ENCODE measurements at regions not wholly inside any gene's neighbourhood (a gene's known extent, or its start where the extent isn't known, plus 50 kb on each side); places are given as distances from the start of the nearest gene placed in this dataset.
"Not testable (repeated sequence)": the region's sequence is repeated elsewhere in the genome, so short reads cannot be mapped to it uniquely, and the experiment has no call there.

GRCh38 chr2:35168351-35168750 is 1187.2 kb upstream of the CRIM1 start:
- no peaks in the 10 kb centered on the region for H3K36me3 ChIP-seq (ENCODE audit: control insufficient read depth, insufficient read depth, low read length)
- H3K4me3 ChIP-seq (ENCODE audit: low read length), result no peak overlapping the region
- no peak overlapping the region for H3K27ac ChIP-seq (ENCODE audit: low read length)
- H3K4me1 ChIP-seq (ENCODE audit: control insufficient read depth, insufficient read depth, low read length), result no peaks in the 10 kb centered on the region
- no peak for DNase-seq (ENCODE audit: low read depth, low spot score)
- no peaks in the 10 kb centered on the region for H3K27me3 ChIP-seq (ENCODE audit: control insufficient read depth, insufficient read depth, low read length)
- no peaks in the 10 kb centered on the region for H3K9me3 ChIP-seq (ENCODE audit: control insufficient read depth, insufficient read depth, low read length)

GRCh38 chr2:35163948-35164347 is 1191.6 kb upstream of the CRIM1 start:
- Histone ChIP-seq H3K27me3 (ENCODE audit: control insufficient read depth, insufficient read depth, low read length) (no peaks in the 10 kb centered on the region), H3K4me1 (ENCODE audit: control insufficient read depth, insufficient read depth, low read length) (no peaks in the 10 kb centered on the region), H3K9me3 (ENCODE audit: control insufficient read depth, insufficient read depth, low read length) (no peaks in the 10 kb centered on the region), H3K27ac (ENCODE audit: low read length) (no peak overlapping the region), H3K36me3 (ENCODE audit: control insufficient read depth, insufficient read depth, low read length) (no peaks in the 10 kb centered on the region), H3K4me3 (ENCODE audit: low read length) (no peak overlapping the region)
- WGBS (ENCODE audit: insufficient coverage, insufficient read length), result no CpG with 5 or more reads among the region's 2 CpGs
- no peak for DNase-seq (ENCODE audit: low read depth, low spot score)

DNA sequence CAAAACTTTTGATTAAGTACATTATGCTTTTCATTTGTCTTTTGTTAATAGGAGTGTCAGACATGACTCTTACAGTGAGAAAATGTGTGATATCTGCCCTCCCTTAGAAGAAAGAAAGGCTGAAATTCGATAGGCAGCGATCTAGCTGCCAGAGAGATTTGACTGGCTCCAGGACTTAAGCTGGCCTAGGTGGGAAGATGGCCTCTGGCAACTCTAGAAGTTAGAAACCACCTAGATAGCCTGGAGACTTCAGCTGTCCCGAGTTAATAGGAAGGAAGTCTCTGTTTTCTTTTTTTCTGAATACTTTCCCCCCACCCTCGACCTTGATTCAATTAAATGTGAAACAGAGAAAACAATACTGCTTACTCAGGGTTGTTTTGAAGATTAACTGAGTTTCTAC is 1194.7 kb upstream of the CRIM1 start:
- Histone ChIP-seq H3K36me3 (ENCODE audit: control insufficient read depth, insufficient read depth, low read length) (no peaks in the 10 kb centered on the region), H3K4me1 (ENCODE audit: control insufficient read depth, insufficient read depth, low read length) (no peaks in the 10 kb centered on the region)
- WGBS (ENCODE audit: insufficient coverage, insufficient read length), result no CpG with 5 or more reads among the region's 4 CpGs

DNA sequence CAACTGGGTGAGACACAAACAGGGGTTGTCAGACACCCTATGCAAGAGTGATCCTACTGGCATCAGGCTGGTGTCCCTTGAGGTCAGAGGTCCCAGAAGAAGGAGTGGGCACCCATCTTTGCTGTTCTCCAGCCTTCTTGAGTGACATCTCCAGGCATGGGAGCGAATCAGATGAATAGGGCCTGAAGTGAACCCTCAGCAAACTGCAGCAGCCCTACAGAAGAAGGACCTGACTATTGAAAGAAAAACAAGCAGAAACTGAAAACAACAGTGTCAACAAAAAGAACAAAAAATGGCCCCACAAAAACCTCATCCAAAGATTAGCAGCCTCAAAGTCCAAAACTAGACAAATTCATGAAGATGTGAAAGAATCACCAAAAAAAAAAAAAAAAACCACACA is 1229.7 kb upstream of the CRIM1 start:
- no peaks in the 10 kb centered on the region for H3K27me3 ChIP-seq (ENCODE audit: control insufficient read depth, insufficient read depth, low read length)
- WGBS (ENCODE audit: insufficient coverage, insufficient read length), result no CpG with 5 or more reads among the region's 1 CpG

More for the DNA sequence above, 1194.7 kb upstream of the CRIM1 start:
- Histone ChIP-seq H3K27ac (ENCODE audit: low read length) (no peak overlapping the region), H3K4me3 (ENCODE audit: low read length) (no peak overlapping the region), H3K27me3 (ENCODE audit: control insufficient read depth, insufficient read depth, low read length) (no peaks in the 10 kb centered on the region), H3K9me3 (ENCODE audit: control insufficient read depth, insufficient read depth, low read length) (no peaks in the 10 kb centered on the region)
- no peak for DNase-seq (ENCODE audit: low read depth, low spot score)

GRCh38 chr2:35125278-35125677 is 1230.3 kb upstream of the CRIM1 start:
- no peaks in the 10 kb centered on the region for H3K27me3 ChIP-seq (ENCODE audit: control insufficient read depth, insufficient read depth, low read length)
- H3K4me1 ChIP-seq (ENCODE audit: control insufficient read depth, insufficient read depth, low read length), result no peaks in the 10 kb centered on the region
- no peaks in the 10 kb centered on the region for H3K36me3 ChIP-seq (ENCODE audit: control insufficient read depth, insufficient read depth, low read length)
- no peak overlapping the region for H3K27ac ChIP-seq (ENCODE audit: low read length)
- no peak overlapping the region for H3K4me3 ChIP-seq (ENCODE audit: low read length)
- DNase-seq (ENCODE audit: low read depth, low spot score), result no peak
- no peaks in the 10 kb centered on the region for H3K9me3 ChIP-seq (ENCODE audit: control insufficient read depth, insufficient read depth, low read length)
- WGBS (ENCODE audit: insufficient coverage, insufficient read length), result no CpG with 5 or more reads among the region's 4 CpGs

More for the DNA sequence above, 1229.7 kb upstream of the CRIM1 start:
- Histone ChIP-seq H3K4me3 (ENCODE audit: low read length) (no peak overlapping the region), H3K4me1 (ENCODE audit: control insufficient read depth, insufficient read depth, low read length) (no peaks in the 10 kb centered on the region), H3K9me3 (ENCODE audit: control insufficient read depth, insufficient read depth, low read length) (no peaks in the 10 kb centered on the region), H3K36me3 (ENCODE audit: control insufficient read depth, insufficient read depth, low read length) (no peaks in the 10 kb centered on the region), H3K27ac (ENCODE audit: low read length) (no peak overlapping the region)
- DNase-seq (ENCODE audit: low read depth, low spot score), result no peak

DNA sequence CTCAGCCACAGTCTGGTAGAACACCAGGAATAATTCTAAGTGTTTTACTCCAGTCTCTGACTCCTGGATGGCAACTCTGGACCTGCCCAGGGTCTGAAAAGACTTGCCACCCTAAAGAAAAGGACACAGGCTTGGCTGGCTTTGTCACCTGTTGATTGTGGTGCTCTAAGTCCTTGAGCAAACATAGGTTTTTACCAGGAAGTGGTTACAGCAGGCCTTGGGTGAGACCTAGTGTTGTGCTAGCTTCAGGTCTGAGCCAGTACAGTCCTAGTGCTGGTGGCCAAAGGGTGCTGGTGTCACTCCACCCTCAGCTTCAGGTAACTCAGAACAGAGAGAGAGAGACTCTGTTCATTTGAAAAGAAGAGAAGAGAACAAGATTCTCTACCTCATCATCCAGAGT is 1239.4 kb upstream of the CRIM1 start:
- Histone ChIP-seq H3K4me3 (ENCODE audit: low read length) (no peak overlapping the region), H3K27ac (ENCODE audit: low read length) (no peak overlapping the region), H3K4me1 (ENCODE audit: control insufficient read depth, insufficient read depth, low read length) (no peaks in the 10 kb centered on the region), H3K9me3 (ENCODE audit: control insufficient read depth, insufficient read depth, low read length) (no peaks in the 10 kb centered on the region), H3K36me3 (ENCODE audit: control insufficient read depth, insufficient read depth, low read length) (no peaks in the 10 kb centered on the region), H3K27me3 (ENCODE audit: control insufficient read depth, insufficient read depth, low read length) (no peaks in the 10 kb centered on the region)
- no peak for DNase-seq (ENCODE audit: low read depth, low spot score)

DNA sequence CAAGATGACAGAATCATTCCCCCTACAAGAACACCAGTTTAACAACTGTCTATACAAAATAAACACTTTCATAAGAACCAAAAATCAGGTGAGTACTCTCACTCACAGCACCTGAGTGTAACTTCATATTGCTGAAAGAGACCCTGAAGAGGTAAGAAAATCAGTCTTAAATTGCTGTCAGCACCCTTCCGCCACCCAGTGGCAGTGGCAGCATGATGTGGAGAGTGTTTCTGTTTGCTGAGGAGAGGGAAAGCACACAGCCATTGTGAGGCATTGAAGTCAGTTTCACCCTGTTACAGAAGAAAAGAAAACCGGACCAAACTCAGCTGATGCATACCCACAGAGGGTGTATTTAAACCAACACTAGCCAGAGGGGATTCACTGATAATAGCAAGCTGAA is 1240.8 kb upstream of the CRIM1 start:
- Histone ChIP-seq H3K27me3 (ENCODE audit: control insufficient read depth, insufficient read depth, low read length) (no peaks in the 10 kb centered on the region), H3K36me3 (ENCODE audit: control insufficient read depth, insufficient read depth, low read length) (no peaks in the 10 kb centered on the region), H3K9me3 (ENCODE audit: control insufficient read depth, insufficient read depth, low read length) (no peaks in the 10 kb centered on the region), H3K4me3 (ENCODE audit: low read length) (no peak overlapping the region), H3K4me1 (ENCODE audit: control insufficient read depth, insufficient read depth, low read length) (no peaks in the 10 kb centered on the region), H3K27ac (ENCODE audit: low read length) (no peak overlapping the region)
- no CpG with 5 or more reads among the region's 2 CpGs for WGBS (ENCODE audit: insufficient coverage, insufficient read length)
- peak; percentile 55 for DNase-seq (ENCODE audit: low read depth, low spot score)

DNA sequence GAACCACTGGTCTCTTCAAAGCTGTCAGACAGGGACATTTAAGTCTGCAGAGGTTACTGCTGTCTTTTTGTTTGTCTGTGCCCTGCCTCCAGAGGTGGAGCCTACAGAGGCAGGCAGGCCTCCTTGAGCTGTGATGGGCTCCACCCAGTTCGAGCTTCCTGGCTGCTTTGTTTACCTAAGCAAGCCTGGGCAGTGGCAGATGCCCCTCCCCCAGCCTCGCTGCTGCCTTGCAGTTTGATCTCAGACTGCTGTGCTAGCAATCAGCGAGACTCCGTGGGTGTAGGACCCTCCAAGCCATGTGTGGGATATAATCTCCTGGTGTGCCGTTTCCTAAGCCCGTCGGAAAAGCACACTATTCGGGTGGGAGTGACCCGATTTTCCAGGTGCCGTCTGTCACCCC is 1243.2 kb upstream of the CRIM1 start:
- not testable (repeated sequence) for H3K4me3 ChIP-seq (ENCODE audit: low read length); H3K27me3 ChIP-seq (ENCODE audit: control insufficient read depth, insufficient read depth, low read length); H3K4me1 ChIP-seq (ENCODE audit: control insufficient read depth, insufficient read depth, low read length); DNase-seq (ENCODE audit: low read depth, low spot score); H3K9me3 ChIP-seq (ENCODE audit: control insufficient read depth, insufficient read depth, low read length); H3K36me3 ChIP-seq (ENCODE audit: control insufficient read depth, insufficient read depth, low read length); H3K27ac ChIP-seq (ENCODE audit: low read length)
- WGBS (ENCODE audit: insufficient coverage, insufficient read length), result no CpG with 5 or more reads among the region's 10 CpGs

GRCh38 chr2:35104309-35104708 is 1251.3 kb upstream of the CRIM1 start:
- no peak overlapping the region for H3K27ac ChIP-seq (ENCODE audit: low read length)
- no CpG with 5 or more reads among the region's 1 CpG for WGBS (ENCODE audit: insufficient coverage, insufficient read length)
- H3K4me1 ChIP-seq (ENCODE audit: control insufficient read depth, insufficient read depth, low read length), result no peaks in the 10 kb centered on the region
- no peaks in the 10 kb centered on the region for H3K27me3 ChIP-seq (ENCODE audit: control insufficient read depth, insufficient read depth, low read length)
- no peaks in the 10 kb centered on the region for H3K36me3 ChIP-seq (ENCODE audit: control insufficient read depth, insufficient read depth, low read length)
- no peak for DNase-seq (ENCODE audit: low read depth, low spot score)
- H3K4me3 ChIP-seq (ENCODE audit: low read length), result no peak overlapping the region
- no peaks in the 10 kb centered on the region for H3K9me3 ChIP-seq (ENCODE audit: control insufficient read depth, insufficient read depth, low read length)

GRCh38 chr2:35099342-35099741 is 1256.2 kb upstream of the CRIM1 start:
- Histone ChIP-seq H3K4me1 (ENCODE audit: control insufficient read depth, insufficient read depth, low read length) (no peaks in the 10 kb centered on the region), H3K27ac (ENCODE audit: low read length) (no peak overlapping the region), H3K36me3 (ENCODE audit: control insufficient read depth, insufficient read depth, low read length) (no peaks in the 10 kb centered on the region), H3K9me3 (ENCODE audit: control insufficient read depth, insufficient read depth, low read length) (no peaks in the 10 kb centered on the region), H3K27me3 (ENCODE audit: control insufficient read depth, insufficient read depth, low read length) (no peaks in the 10 kb centered on the region), H3K4me3 (ENCODE audit: low read length) (no peak overlapping the region)
- no CpG with 5 or more reads among the region's 2 CpGs for WGBS (ENCODE audit: insufficient coverage, insufficient read length)
- no peak for DNase-seq (ENCODE audit: low read depth, low spot score)

- WGBS (ENCODE audit: insufficient coverage, insufficient read length), result no CpG with 5 or more reads among the region's 4 CpGs
- no peaks in the 10 kb centered on the region for H3K36me3 ChIP-seq (ENCODE audit: control insufficient read depth, insufficient read depth, low read length)
- no peaks in the 10 kb centered on the region for H3K9me3 ChIP-seq (ENCODE audit: control insufficient read depth, insufficient read depth, low read length)
- H3K4me1 ChIP-seq (ENCODE audit: control insufficient read depth, insufficient read depth, low read length), result no peaks in the 10 kb centered on the region
- no peak overlapping the region for H3K4me3 ChIP-seq (ENCODE audit: low read length)
- peak; percentile 16 for DNase-seq (ENCODE audit: low read depth, low spot score)
- no peaks in the 10 kb centered on the region for H3K27me3 ChIP-seq (ENCODE audit: control insufficient read depth, insufficient read depth, low read length)
- H3K27ac ChIP-seq (ENCODE audit: low read length), result no peak overlapping the region
Observed at GRCh38 chr2:35082072-35082471, 1273.5 kb upstream of the CRIM1 start.

All from iPS DF 6.9 (cell line).